GM19438 (cell line): ENCODE measurements at regions not wholly inside any gene's neighbourhood (a gene's known extent, or its start where the extent isn't known, plus 50 kb on each side); places are given as distances from the start of the nearest gene placed in this dataset.
A peak's percentile ranks its signal among the peaks of the same experiment; 100 is the strongest.
"Not testable (repeated sequence)": the region's sequence is repeated elsewhere in the genome, so short reads cannot be mapped to it uniquely, and the experiment has no call there.

Source experiments
- ATAC-seq: cut with Tn5 transposase; IDR thresholded peaks from one replicate; pipeline ENCODE4 v1.9.1; 2021; ENCODE audit warnings: low read depth; ENCODE audit not compliant: unreplicated experiment

DNA sequence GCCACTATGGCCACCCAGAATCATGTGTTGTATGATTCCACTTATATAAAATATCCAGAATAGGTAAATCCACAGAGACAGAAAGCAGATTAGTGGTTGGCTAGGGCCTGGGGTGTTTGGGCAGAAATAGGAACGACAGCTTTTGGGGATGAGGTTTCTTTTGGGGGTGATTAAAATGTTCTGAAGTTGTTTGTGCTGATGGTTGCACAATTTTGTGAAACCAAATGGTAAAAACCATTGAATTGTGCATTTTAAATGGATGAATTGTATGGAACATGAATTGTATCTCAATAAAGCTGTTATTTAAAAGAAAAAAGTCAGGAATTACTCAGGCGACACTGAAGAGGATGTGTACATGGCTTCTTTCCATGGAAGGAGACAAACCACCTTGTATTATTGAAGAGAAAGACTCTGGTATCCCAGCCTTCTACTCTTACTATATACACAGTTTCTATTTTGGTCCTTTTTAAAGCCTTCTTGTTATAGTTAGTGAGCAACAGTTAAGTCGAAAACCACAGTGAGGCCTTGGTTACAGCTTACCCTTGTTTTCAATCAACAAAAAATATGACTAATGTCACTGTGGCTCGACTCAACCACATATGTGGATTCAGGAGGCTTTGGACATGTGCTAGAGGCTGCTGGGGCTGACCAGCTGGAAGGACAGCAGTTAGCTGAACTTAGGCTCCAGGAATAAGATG lies 57.1 kb upstream of the KMT2E start:
- ATAC-seq: peak; percentile 91

- ATAC-seq: no peak
These were observed 55.6 kb upstream of the KMT2E start for GRCh38 chr7:104958371-104958865.

GRCh38 chr7:104959483-104959882 lies 54.5 kb upstream of the KMT2E start:
- not testable (repeated sequence) for ATAC-seq

GRCh38 chr7:104960741-104961448 lies 53.1 kb upstream of the KMT2E start:
- peak; percentile 39 for ATAC-seq

DNA sequence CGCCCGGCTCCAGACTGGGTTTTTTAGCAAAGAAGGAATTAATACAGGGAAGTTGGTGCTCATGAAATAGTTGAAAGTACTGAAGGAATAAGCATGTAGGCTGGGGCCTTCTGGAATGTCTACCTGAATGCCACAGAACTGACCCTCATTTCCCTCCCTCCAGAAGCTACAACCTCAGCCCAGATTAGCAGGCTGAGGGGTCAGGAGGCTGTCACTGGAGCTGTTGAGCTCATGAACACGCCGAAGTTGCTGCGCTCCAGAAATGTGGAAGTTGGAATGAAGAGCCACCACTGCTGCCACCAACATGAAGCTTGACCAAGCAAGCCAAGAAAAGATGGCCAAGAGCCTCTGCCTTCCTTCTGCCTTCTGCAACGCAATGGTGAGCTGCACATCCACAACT lies 52.2 kb upstream of the KMT2E start:
- no peak for ATAC-seq

DNA sequence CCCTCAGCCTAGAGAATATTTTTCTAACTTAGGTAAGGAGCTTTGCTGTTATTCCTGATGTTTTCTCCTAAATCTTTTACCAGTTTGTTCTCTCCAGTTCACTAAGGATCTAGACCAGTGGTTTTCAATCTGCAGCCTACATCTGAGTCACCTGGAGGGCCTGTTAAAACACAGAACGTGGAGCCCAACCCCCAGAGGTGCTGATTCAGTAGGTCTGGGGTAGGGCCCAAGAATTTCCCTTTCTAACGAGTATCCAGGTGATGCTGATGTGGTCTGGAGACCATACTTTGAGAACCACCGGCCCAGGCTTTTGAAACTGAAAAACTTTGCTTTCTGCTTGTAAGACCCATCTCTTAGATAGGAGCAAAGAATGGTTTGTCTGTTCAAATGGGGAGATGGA lies 51.2 kb upstream of the KMT2E start:
- no peak for ATAC-seq

GRCh38 chr7:104963378-104963990 lies 50.5 kb upstream of the KMT2E start:
- ATAC-seq: no peak

DNA sequence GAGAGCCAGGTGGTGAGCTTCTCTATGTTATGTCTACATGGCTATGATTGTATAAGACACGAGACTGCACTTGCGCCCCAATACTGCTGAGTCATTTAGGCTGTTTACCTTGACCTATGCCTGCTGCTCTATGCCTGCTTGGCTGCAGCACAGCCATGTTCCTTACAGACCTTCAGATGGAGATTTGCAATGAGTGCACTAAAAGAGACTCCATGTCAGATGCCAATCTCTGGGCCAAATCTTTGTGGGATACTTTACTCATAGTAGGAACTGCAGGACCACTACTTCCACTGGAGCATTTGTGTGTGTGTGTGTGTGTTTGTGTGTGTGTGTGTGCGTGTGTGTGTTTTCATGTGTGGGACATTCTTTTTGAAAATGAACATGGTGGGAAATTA lies 50.0 kb upstream of the KMT2E start:
- ATAC-seq: no peak
